Mesenchymal stem cell (in vitro differentiated cells and primary cell): ENCODE measurements at regions not wholly inside any gene's neighbourhood (a gene's known extent, or its start where the extent isn't known, plus 50 kb on each side); places are given as distances from the start of the nearest gene placed in this dataset.

Experiments used
- DNase-seq: peaks from one replicate; pipeline ENCODE4 v3.0.0-alpha.2; 2013
- H2AFZ ChIP-seq: one replicate; pipeline ENCODE4 v1.6.1; 2013; ENCODE audit warnings: low read depth, mild to moderate bottlenecking, control low read depth, inconsistent platforms, low read length, moderate library complexity
- H2AK5ac ChIP-seq: 2 replicates; pipeline ENCODE4 v1.6.1; 2013; ENCODE audit warnings: low read length, moderate library complexity, mild to moderate bottlenecking, inconsistent platforms; ENCODE audit not compliant: severe bottlenecking
- H2BK120ac ChIP-seq: one replicate; pipeline ENCODE4 v1.6.1; 2013; ENCODE audit warnings: low read depth, mild to moderate bottlenecking, inconsistent platforms, low read length, moderate library complexity
- H2BK12ac ChIP-seq, 2 experiments: one replicate each; pipeline ENCODE4 v1.6.1; 2013; ENCODE audit warnings: inconsistent platforms in 2 of 2, low read length in 2 of 2, mild to moderate bottlenecking in 2 of 2, moderate library complexity in 2 of 2, control low read depth in 1 of 2
- H2BK15ac ChIP-seq: one replicate; pipeline ENCODE4 v1.6.1; 2013; ENCODE audit warnings: mild to moderate bottlenecking, low read depth, inconsistent platforms; ENCODE audit not compliant: poor library complexity, severe bottlenecking
- H2BK5ac ChIP-seq: 2 replicates; pipeline ENCODE4 v1.6.1; 2013; ENCODE audit warnings: low read depth, mild to moderate bottlenecking, low read length, control low read depth, inconsistent platforms; ENCODE audit not compliant: poor library complexity, severe bottlenecking
- H3K14ac ChIP-seq, 2 experiments: one replicate each; pipeline ENCODE4 v1.6.1; 2013; ENCODE audit warnings: inconsistent platforms in 2 of 2, low read length in 2 of 2, control low read depth in 1 of 2, mild to moderate bottlenecking in 1 of 2, moderate library complexity in 1 of 2
- H3K18ac ChIP-seq, 2 experiments: one replicate each; pipeline ENCODE4 v1.6.1; 2013; ENCODE audit warnings: inconsistent platforms in 2 of 2, low read length in 2 of 2, control low read depth in 1 of 2, low read depth in 1 of 2, mild to moderate bottlenecking in 1 of 2
- H3K23ac ChIP-seq, 2 experiments: one replicate each; pipeline ENCODE4 v1.6.1; 2013; ENCODE audit warnings: inconsistent platforms in 2 of 2, low read length in 2 of 2, mild to moderate bottlenecking in 2 of 2, moderate library complexity in 2 of 2, control low read depth in 1 of 2
- H3K27ac ChIP-seq: 2 replicates; pipeline ENCODE4 v1.5.1; 2013; ENCODE audit warnings: mild to moderate bottlenecking, moderate library complexity, low read length, control low read depth, inconsistent platforms; ENCODE audit not compliant: poor library complexity, severe bottlenecking
- H3K27me3 ChIP-seq, 2 experiments: 2 replicates each; pipeline versions ENCODE4 v1.6.1 to v1.7.0; 2013; ENCODE audit warnings: low read length in 2 of 2, mild to moderate bottlenecking in 2 of 2, moderate library complexity in 2 of 2, control low read depth in 1 of 2, inconsistent platforms in 1 of 2; ENCODE audit not compliant: control insufficient read depth in 1 of 2, insufficient read depth in 1 of 2
- H3K36me3 ChIP-seq, 2 experiments: 2 replicates each; pipeline versions ENCODE4 v1.6.1 to v1.7.0; 2013; ENCODE audit warnings: low read length in 2 of 2, control low read depth in 1 of 2, inconsistent platforms in 1 of 2, low read depth in 1 of 2, mild to moderate bottlenecking in 1 of 2; ENCODE audit not compliant: insufficient read depth in 2 of 2, control insufficient read depth in 1 of 2
- H3K4ac ChIP-seq, 2 experiments: one replicate each; pipeline ENCODE4 v1.6.1; 2013; ENCODE audit warnings: inconsistent platforms in 2 of 2, low read length in 2 of 2, mild to moderate bottlenecking in 2 of 2, moderate library complexity in 2 of 2, control low read depth in 1 of 2, low read depth in 1 of 2
- H3K4me1 ChIP-seq: 2 replicates; pipeline ENCODE4 v1.6.1; 2013; ENCODE audit warnings: low read depth, low read length, control low read depth; ENCODE audit not compliant: control insufficient read depth, insufficient read depth
- H3K4me2 ChIP-seq: 2 replicates; pipeline ENCODE4 v1.6.1; 2013; ENCODE audit warnings: low read length, mild to moderate bottlenecking, inconsistent platforms; ENCODE audit not compliant: poor library complexity, severe bottlenecking
- H3K4me3 ChIP-seq, 2 experiments: 2 replicates each; pipeline versions ENCODE4 v1.5.1 to v1.7.0; 2013; ENCODE audit warnings: low read length in 2 of 2, mild to moderate bottlenecking in 2 of 2, control low read depth in 1 of 2, low read depth in 1 of 2; ENCODE audit not compliant: insufficient read depth in 1 of 2
- H3K79me1 ChIP-seq: replicated peaks from 2 replicates; pipeline ENCODE4 v1.6.1; 2013; ENCODE audit warnings: mild to moderate bottlenecking, control low read depth, low read length, inconsistent platforms; ENCODE audit not compliant: poor library complexity, severe bottlenecking
- H3K9ac ChIP-seq: 2 replicates; pipeline ENCODE4 v1.7.0; 2013; ENCODE audit warnings: mild to moderate bottlenecking, low read length, moderate library complexity
- H3K9me3 ChIP-seq: 2 replicates; pipeline ENCODE4 v1.7.0; 2013; ENCODE audit warnings: mild to moderate bottlenecking, low read length; ENCODE audit not compliant: control insufficient read depth
- H4K8ac ChIP-seq: one replicate; pipeline ENCODE4 v1.6.1; 2013; ENCODE audit warnings: inconsistent platforms, mild to moderate bottlenecking, low read length, moderate library complexity
- H4K91ac ChIP-seq: one replicate; pipeline ENCODE4 v1.6.1; 2013; ENCODE audit warnings: mild to moderate bottlenecking, low read length, inconsistent platforms
- WGBS: methylation state at CpG from one replicate; pipeline ENCODE4 v1.1.7; 2013; ENCODE audit warnings: mixed read lengths; 5-methylcytosine and 5-hydroxymethylcytosine counted together

DNA sequence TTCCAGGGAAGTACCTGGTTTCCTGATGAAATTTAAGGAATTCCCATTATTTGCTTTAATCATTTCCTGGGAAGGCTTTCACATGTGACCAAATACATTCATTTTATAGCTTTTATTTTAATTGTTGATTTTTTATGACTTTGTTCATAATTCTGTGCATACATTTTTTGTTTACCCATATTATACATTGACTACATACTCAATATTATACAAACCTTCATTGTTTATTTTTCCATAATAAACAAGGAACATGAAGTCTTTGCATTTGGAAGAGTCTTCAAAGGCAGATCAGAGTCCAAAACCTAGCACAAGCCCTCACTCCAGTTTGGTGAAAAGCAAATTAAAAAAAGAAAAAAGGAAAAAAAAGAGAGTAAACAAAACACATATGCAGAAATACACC lies 218.3 kb upstream of the NRIP1 start:
- H3K23ac ChIP-seq: no peak overlapping the region
- H3K27ac ChIP-seq: no peak overlapping the region
- H3K9me3 ChIP-seq: no peaks in the 10 kb centered on the region
- no peak overlapping the region for H4K8ac ChIP-seq
- H3K18ac ChIP-seq: no peak overlapping the region
- no peak overlapping the region for H2BK120ac ChIP-seq
- no peak overlapping the region for H2AK5ac ChIP-seq
- H4K91ac ChIP-seq: no peak overlapping the region
- H3K9ac ChIP-seq: no peak overlapping the region
- no peaks in the 10 kb centered on the region for H3K27me3 ChIP-seq
- H3K79me1 ChIP-seq: no peaks in the 10 kb centered on the region
- H2BK12ac ChIP-seq: no peak overlapping the region
- no peak for DNase-seq
- no peak overlapping the region for H2BK15ac ChIP-seq
- no peaks in the 10 kb centered on the region for H3K4me1 ChIP-seq
- H3K4me2 ChIP-seq: no peak overlapping the region
- H3K4me3 ChIP-seq: no peak overlapping the region
- no peak overlapping the region for H2AFZ ChIP-seq
- no peak overlapping the region for H2BK5ac ChIP-seq
- H3K4ac ChIP-seq: no peak overlapping the region
- H3K36me3 ChIP-seq: no peaks in the 10 kb centered on the region
- no peak overlapping the region for H3K14ac ChIP-seq

DNA sequence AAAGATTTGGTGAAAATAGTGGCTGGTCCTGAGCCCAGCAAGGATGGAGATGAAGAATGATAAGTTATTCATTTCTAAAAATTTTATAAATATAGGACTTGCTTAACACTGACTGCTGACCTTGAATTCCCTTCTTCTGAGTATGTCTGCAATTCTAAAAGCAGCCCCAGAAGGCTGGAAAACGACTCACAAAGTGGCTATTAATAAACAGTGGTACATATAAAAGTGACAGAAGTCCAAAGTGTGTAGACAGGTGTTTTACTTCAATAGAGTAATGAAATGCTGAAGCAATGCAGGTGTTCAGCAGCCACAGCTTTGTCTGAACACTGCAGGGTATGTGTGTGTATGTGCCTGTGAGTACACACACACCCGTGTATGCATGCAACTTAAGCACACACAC lies 219.0 kb upstream of the NRIP1 start:
- no peak overlapping the region for H2AFZ ChIP-seq
- no peak overlapping the region for H2BK5ac ChIP-seq
- no peak overlapping the region for H2BK120ac ChIP-seq
- no peak overlapping the region for H4K91ac ChIP-seq
- H3K4me2 ChIP-seq: no peak overlapping the region
- H3K14ac ChIP-seq: peak overlapping the region in 1 of 2 experiments; percentile 48
- H2BK12ac ChIP-seq: no peak overlapping the region
- H3K18ac ChIP-seq: no peak overlapping the region
- DNase-seq: no peak
- H3K79me1 ChIP-seq: no peaks in the 10 kb centered on the region
- H3K36me3 ChIP-seq: no peaks in the 10 kb centered on the region
- H3K4me3 ChIP-seq: no peak overlapping the region
- H3K27me3 ChIP-seq: no peaks in the 10 kb centered on the region
- H3K9ac ChIP-seq: no peak overlapping the region
- H3K4ac ChIP-seq: no peak overlapping the region
- WGBS: 17% methylated on average over 1 of the region's 2 CpGs
- no peaks in the 10 kb centered on the region for H3K9me3 ChIP-seq
- H3K23ac ChIP-seq: no peak overlapping the region
- no peak overlapping the region for H2AK5ac ChIP-seq
- no peak overlapping the region for H2BK15ac ChIP-seq
- no peak overlapping the region for H3K27ac ChIP-seq
- no peak overlapping the region for H4K8ac ChIP-seq
- no peaks in the 10 kb centered on the region for H3K4me1 ChIP-seq

DNA sequence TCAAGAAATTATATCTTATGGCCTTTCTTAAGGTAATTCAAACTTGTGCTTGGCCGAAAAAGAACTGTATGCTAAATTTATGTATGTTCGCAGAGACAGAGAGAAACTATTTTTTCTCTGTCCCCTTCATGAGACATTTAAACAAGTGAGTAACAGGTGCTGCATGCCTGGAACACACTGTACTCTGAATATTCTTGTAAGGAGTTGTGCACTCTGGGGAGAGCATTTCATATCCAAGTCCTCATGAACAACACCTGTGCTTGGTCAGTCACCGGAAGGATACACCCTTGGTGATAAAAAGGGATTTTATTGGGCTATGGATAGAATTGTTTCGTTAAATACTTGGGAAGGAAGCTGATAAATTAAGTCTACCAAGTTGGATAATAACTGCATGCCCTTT lies 220.8 kb upstream of the NRIP1 start:
- H4K91ac ChIP-seq: no peak overlapping the region
- no peak overlapping the region for H2AK5ac ChIP-seq
- H3K23ac ChIP-seq: no peak overlapping the region
- no peaks in the 10 kb centered on the region for H3K9me3 ChIP-seq
- H3K9ac ChIP-seq: no peak overlapping the region
- no peak overlapping the region for H2BK120ac ChIP-seq
- H3K4me2 ChIP-seq: no peak overlapping the region
- no peaks in the 10 kb centered on the region for H3K4me1 ChIP-seq
- no peak overlapping the region for H2BK12ac ChIP-seq
- H3K4ac ChIP-seq: no peak overlapping the region
- H2BK15ac ChIP-seq: no peak overlapping the region
- DNase-seq: no peak
- no peak overlapping the region for H2AFZ ChIP-seq
- no peaks in the 10 kb centered on the region for H3K79me1 ChIP-seq
- no peaks in the 10 kb centered on the region for H3K27me3 ChIP-seq
- no peak overlapping the region for H2BK5ac ChIP-seq
- H3K36me3 ChIP-seq: no peaks in the 10 kb centered on the region
- H4K8ac ChIP-seq: no peak overlapping the region
- H3K4me3 ChIP-seq: no peak overlapping the region
- no peak overlapping the region for H3K14ac ChIP-seq
- no peak overlapping the region for H3K27ac ChIP-seq
- 96% methylated on average over 4 of the region's 4 CpGs for WGBS
- no peak overlapping the region for H3K18ac ChIP-seq

DNA sequence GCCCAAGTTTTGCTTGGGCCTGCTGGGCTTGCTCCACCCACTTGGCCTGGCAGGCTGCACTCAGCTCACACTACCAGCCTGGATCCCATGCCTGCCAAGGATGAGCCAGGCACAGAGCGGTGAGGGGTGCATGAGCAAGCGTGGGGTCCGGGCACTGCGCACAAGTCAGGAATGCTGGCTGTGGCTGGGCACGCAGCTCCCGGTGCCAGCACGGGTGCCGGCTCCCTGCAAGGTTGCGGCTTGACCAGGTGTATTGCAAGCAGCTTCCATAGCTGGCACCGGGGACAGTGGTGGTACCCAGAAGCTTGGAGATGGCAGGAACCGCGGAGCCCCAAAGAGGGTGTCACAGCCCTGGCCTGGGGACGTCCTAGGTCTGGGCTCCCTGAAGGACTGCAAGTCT lies 224.4 kb upstream of the NRIP1 start:
- 97% methylated on average over 13 of the region's 13 CpGs for WGBS
- Histone ChIP-seq H3K79me1 (no peaks in the 10 kb centered on the region), H3K27me3 (no peaks in the 10 kb centered on the region), H2BK15ac (no peak overlapping the region), H4K8ac (no peak overlapping the region), H3K18ac (no peak overlapping the region), H3K36me3 (no peaks in the 10 kb centered on the region), H3K27ac (no peak overlapping the region), H2AFZ (no peak overlapping the region), H3K14ac (no peak overlapping the region), H3K9me3 (no peaks in the 10 kb centered on the region), H3K9ac (no peak overlapping the region), H3K4ac (no peak overlapping the region), H3K4me3 (no peak overlapping the region), H3K23ac (no peak overlapping the region), H2BK5ac (no peak overlapping the region), H4K91ac (no peak overlapping the region), H2AK5ac (no peak overlapping the region), H3K4me1 (no peaks in the 10 kb centered on the region), H3K4me2 (no peak overlapping the region), H2BK12ac (no peak overlapping the region), H2BK120ac (no peak overlapping the region)
- DNase-seq: no peak
